ENCODE measurements at regions not wholly inside any gene's neighbourhood (a gene's known extent, or its start where the extent isn't known, plus 50 kb on each side); places are given as distances from the start of the nearest gene placed in this dataset.

DNA sequence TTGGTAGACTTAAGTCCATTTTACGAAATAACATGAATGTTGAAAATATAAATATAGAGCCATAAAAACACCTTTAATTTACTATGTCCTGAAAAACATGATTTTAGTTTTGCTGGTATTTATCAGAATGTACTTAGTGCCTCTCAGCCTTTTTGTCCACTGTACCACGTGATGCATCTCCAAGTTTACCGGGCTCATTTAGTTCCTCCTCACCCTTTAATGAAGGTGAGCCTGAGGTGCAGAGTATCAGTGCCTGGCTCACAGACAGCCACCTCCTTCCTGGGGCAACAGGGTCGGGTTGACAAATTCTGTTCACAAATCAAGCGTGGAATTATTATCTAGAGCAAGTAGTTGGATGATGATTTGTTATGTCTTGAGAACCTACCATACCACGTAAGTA, 420.5 kb upstream of the MEIS1 start (continued):
- no peak for TF ChIP-seq KDM5A (IDR thresholded peaks at IDR 0.05; ENCODE audit: low read length)
- TF ChIP-seq KDM4A (IDR thresholded peaks at IDR 0.05; ENCODE audit: low read depth, low read length, severe bottlenecking) = no peak
- no peak for TF ChIP-seq RAD21 (IDR thresholded peaks at IDR 0.05 in 1 of 2, conservative IDR thresholded peaks at IDR 0.05 in 1 of 2; ENCODE audit: low read depth in 2 of 2, low read length in 2 of 2)
- TF ChIP-seq TAF7 (optimal IDR thresholded peaks at IDR 0.05; ENCODE audit: borderline replicate concordance, low read depth, low read length) = no peak
- TF ChIP-seq KDM1A (IDR thresholded peaks at IDR 0.05; ENCODE audit: borderline replicate concordance, low read length) = no peak
- no peak for TF ChIP-seq EZH2 (IDR thresholded peaks at IDR 0.05; ENCODE audit: low read depth, low read length, severe bottlenecking)
